ENCODE measurements at regions not wholly inside any gene's neighbourhood (a gene's known extent, or its start where the extent isn't known, plus 50 kb on each side); places are given as distances from the start of the nearest gene placed in this dataset.
"Not testable (repeated sequence)": the region's sequence is repeated elsewhere in the genome, so short reads cannot be mapped to it uniquely, and the experiment has no call there.

DNA sequence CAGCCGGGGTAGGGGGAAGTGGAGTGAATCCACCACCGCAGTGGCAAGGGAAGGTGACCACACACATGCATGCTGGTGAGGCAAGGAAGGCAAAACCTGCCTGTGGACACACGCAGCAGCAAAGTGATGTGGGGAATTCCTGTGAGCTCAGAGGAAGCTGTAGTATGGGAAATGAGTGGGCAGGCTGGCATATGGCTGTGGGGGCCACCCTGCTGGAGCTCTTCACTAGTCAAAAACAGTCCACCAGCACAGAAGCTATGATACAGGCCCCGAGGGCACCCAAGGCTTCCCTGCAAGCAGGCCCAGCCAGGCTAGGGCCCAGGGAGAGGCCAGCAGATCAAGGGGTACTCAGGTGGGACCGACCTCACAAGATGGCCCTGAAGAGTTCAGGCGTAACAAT lies 239.1 kb downstream of the CHM start:
- DNase-seq, result no peak

DNA sequence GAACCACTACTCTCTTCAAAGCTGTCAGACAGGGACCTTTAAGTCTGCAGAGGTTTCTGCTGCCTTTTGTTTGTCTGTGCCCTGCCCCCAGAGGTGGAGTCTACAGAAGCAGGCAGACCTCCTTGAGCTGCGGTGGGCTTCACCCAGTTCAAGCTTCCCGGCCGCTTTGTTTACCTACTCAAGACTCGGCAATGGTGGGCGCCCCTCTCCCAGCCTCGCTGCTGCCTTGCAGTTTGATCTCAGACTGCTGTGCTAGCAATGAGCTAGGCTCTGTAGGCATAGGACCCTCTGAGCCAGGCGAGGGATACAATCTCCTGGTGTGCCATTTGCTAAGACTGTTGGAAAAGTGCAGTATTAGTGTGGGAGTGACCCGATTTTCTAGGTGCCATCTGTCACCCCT lies 275.0 kb downstream of the CHM start:
- not testable (repeated sequence) for DNase-seq

DNA sequence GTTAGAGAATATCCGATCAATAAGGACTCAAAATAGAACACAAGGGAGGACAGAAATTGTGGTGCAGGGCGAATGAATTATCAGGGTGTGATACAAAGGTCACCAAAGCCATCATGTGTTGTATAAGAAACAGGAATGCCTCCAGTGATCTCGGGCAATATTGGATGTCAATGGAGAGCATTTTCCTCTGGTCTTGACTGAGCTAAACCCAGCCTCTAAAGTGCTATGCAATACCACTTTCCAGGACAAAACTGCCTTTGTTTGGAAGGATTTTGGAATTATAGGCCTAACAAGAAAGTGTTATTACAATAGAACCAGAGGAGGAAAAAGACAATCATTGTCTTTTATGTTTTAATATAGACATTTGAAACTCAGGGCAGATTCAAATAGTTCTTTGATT lies 281.7 kb downstream of the CHM start:
- no peak for DNase-seq

DNA sequence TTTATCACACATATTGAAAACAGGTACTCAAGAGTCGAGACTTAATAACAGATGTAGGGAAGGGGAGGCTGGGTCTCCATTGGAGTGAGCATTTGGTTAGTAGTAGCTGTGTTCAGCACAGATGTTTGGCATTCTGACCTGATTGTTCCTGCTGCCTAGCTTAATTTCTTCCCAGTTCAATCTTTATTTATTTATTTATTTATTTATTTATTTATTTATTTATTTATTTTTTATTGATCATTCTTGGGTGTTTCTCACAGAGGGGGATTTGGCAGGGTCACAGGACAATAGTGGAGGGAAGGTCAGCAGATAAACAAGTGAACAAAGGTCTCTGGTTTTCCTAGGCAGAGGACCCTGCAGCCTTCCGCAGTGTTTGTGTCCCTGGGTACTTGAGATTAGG lies 324.3 kb downstream of the CHM start:
- not testable (repeated sequence) for DNase-seq

DNA sequence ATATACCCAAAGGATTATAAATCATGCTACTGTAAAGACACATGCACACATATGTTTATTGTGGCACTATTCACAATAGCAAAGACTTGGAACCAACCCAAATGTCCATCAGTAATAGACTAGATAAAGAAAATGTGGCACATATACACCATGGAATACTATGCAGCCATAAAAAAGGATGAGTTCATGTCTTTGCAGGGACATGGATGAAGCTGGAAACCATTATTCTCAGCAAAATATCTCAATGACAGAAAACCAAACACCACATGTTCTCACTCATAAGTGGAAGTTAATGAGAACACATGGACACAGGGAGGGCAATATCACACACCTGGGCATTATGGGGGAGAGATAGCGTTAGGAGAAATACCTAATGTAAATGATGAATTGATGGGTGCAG lies 323.8 kb upstream of the POF1B start:
- not testable (repeated sequence) for DNase-seq

DNA sequence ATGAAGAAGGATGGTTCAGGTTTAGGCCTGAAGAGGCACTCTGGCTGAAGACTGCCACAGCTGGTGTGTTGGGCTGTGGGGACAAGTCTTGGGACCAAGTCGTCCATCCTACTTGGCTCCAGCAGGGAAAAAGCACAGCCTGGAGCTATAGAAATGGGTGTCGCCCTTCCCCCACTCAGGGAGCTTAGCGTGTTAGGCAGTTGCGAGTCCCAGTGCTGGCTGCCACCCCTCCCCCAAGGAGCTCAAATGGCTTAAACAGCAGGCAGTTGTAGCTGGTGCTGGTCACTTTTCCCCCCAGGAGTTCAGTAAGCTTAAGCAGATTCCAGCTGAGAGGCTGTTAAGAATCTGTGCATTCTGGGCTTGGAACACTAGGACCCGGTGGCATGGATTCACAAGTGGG lies 319.5 kb upstream of the POF1B start:
- no peak for DNase-seq

DNA sequence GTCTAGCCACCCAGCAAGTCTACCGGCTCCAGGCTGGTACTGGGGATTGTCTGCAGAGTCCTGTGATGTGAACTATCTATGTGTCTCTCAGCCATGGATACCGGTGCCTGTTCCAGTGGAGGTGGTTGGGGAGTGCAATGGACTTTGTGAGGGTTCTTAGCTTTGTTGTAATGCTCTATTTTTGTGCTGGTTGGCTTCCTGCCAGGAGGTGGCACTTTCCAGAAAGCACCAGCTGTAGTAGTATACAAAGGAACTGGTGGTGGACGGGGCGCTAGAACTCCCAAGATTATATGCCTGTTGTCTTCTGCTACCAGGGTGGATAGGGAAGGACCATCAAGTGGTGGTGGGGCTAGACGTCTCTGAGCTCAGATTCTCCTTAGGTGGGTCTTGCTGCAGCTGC lies 306.4 kb upstream of the POF1B start:
- no peak for DNase-seq

DNA sequence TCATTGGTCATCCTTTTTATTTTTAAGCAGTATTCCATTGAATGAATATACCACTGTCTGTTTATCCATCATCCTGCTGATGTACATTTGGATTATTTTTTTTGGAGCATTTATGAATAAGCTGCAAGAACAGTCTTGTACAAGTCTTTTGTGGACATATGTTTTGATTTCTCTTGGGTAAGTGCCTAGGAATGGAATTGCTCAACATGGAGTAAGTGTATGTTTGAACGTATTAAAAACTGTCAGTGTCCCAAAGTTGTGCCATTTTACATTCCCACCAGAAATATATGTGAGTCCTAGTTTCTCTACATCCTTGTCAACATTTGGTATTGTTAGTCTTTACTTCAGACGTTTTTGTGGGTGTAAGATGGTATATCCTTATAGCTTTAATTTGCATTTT lies 287.0 kb upstream of the POF1B start:
- no peak for DNase-seq

DNA sequence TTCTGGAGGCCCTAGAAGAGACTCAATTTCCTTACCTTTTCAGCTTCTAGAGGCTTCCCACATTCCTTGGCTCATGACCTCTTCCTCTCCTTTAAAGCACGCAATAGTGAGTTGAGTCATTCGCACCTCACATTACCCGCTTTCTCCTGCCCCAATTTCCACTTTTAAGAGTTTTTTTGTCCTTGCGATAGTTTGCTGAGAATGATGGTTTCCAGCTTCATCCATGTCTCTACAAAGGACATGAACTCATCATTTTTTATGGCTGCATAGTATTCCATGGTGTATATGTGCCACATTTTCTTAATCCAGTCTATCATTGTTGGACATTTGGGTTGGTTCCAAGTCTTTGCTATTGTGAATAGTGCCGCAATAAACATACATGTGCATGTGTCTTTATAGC lies 284.5 kb upstream of the POF1B start:
- DNase-seq, result not testable (repeated sequence)

DNA sequence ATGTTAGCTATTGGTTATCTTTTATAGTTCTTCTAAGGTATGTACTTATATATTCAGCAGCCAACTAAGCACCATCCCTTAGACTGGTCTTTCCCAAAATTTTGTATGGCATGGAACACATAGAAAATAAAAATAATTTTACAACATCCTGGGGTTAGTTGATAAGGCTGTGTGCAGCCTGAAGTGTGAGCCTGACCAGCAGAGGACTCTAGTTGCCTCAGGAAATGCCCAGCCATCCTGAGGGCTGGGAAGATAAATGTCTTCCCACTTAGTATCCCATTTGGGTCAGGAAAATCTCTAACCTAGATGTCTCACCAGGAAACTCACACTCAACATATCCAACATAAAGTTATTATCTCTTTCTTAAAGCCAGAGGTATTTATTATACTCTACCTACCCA lies 251.4 kb upstream of the POF1B start:
- DNase-seq, result no peak

DNA sequence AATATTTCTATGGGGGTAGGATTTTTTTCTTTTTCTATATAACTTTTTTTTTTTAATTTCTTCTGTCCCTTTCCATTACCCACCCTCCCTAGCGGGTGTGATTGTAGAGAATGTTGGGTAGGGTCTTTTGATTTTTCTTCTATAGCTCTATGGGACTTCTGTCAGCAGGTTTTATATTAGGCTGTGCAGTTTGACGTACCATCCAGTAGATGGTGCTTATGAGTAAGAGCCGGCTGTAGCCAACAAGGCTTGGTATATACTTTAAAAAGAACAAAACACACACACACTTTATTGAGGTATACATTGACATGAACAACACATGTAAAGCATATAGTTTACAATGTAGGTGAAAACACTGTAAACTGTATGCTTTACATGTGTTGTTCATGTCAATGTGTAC lies 247.9 kb upstream of the POF1B start:
- DNase-seq, result no peak

DNA sequence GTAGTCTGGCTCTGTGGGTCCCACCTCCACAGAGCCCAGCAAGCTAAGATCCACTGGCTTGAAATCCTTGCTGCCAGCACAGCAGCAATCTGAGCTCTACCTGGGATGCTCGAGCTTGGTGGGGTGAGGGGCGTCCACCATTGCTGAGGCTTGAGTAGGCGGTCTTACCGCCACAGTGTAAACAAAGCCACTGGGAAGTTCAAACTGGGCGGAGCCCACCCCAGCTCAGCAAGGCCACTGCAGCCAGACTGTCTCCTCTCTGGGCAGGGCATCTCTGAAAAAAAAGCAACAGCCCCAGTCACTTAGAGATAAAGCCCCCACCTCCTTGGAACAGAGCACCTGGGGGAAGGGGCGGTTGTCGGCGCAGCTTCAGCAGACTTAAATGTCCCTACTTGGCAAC lies 243.2 kb upstream of the POF1B start:
- no peak for DNase-seq

DNA sequence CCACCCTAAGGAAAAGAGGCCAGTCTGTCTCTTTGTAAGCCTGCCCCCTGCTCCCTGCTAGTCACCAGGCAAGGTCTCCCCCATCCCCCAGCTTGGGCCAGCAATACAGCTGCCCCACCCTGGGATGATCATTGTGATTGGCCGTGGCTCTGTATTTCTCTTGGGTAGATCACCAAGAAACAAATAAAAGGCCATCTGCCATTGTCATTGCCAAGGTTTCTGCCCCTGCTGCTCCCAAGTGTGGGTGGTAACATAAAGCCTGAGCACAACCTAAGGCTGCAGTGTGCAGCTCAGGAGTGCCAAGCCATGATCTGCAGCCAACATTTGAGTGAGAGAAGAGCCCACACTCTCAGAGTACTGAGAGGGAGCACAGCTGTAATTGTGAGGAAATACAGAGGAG lies 241.0 kb upstream of the POF1B start:
- no peak for DNase-seq

DNA sequence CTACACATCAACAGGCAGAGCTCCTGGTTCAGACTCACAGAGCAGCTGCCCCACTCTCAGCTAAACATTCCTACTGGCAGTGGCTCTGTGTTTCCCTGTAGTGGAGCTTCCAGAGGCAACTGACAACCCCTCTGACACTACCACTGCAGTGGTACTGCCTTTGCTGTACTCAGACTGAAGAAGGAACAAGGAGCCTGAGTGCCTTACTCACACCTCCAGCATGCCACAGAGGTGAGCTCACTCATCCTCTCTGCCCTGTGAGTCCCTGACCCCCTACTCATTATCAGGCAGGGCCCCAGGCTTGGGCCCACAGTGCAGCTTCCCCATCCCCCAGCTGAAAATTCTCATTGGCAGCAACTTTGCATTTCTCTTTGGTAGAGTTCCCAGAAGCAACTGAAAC lies 240.5 kb upstream of the POF1B start:
- no peak for DNase-seq

DNA sequence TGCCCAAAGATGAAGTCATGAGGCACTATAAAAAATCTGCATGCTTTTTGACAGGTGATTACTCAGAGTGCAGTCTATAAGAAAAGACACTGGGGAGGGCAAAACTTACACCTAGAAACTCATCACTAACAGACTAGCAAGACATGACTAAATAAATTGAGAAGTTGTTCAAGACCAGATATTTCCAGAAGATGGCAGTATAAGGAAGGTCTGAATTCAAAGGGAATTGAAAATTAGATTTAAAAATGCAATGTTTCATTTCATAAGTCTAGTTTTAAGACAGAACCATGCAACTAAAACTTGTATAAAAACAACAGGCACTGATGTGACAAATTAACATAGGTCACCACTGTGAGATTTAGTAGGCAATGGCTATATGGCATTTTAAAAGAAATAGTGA lies 232.5 kb upstream of the POF1B start:
- DNase-seq, result peak; percentile 13

DNA sequence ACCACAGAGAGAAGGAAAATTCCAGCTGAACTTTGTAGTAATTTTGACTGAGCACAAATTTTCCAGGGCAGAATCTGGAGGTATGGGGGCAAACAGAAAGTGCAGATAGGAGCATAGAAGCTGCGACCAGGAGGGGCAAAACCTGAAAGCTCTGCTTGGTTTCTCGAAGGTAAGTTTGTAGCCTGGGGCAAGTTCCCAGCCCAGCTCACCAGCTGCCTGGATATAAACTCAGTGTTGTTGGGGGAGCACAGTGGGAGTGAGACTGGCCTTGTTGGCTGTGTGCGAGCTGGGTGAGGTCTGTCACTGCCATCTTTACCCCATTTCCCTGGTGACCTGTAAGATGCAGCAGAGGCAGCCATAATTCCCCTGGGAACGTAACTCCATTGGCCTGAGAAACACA lies 213.5 kb upstream of the POF1B start:
- no peak for DNase-seq

DNA sequence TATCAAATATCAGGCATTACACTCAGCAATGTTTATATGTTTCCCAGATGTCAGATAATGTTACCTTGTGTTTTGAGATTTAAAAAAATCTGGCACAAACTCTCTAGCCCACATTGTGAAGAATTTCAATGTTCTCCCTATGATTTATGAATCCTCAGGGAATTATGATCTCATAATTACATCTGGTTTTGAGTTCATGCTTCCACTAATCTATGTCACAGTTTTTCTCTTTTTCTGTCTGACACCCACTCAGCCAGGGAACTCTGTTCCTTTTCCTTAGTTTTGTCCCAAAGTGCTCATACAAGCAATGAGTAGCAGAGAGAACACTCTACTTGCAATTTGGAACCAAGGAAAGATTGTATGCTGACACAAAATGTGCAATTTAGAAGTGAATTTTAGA lies 212.1 kb upstream of the POF1B start:
- peak; percentile 11 for DNase-seq

DNA sequence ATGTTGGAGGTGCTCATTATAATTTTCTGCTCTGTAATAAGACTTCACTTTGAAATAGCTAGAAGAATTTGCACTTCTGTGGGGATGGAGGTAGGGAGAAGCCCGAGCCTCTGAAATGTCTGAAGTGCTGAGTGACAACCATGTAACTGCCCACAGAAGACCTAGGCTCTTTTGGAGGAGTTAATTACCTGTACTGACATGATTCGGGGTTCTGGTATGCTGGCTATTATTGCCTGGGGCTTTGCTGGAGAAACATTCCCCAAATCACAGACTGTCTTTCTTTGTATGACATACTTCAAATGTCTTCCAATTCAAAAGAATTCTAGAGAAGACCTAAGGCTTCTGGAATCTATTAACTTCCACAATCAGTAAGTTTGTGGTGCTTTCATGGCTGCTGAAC lies 211.2 kb upstream of the POF1B start:
- DNase-seq, result no peak

DNA sequence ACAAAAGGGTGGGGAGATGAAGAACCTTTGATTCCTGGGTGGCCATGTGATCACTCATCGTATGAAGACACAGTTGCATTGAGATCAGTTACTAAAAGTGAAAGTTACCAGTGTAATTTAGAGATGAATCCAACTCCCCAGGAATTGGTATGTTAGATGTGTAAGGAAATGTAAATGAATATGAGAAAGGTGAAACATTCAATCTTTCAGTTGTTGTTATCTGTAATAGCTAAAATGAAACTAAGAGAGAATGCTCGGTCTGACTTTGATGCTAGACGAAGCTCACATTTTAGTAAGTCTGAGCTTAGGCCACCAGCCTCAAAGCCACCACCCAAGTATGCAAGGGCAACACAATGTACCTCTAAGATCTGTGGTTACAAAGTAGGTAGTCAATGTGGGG lies 194.3 kb upstream of the POF1B start:
- DNase-seq, result no peak

DNA sequence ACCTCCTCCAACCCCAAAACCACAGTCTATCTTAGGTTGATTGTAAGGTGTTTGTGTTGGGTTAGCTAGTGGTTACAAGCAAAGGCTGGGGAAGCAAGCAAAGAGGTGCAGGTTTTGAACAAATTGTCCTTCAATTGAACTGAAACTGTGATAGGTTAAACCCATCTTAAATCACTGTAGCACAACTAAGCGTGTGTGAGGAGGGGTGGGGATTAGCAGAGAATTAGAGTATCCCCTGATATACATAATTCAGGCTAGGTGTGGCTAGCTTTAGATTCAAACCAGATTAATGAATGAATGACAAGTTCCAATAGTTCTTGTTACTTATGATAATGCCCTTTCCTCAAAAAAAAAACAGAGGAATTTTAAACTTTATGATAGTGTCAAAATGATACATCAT lies 191.0 kb upstream of the POF1B start:
- DNase-seq, result no peak

DNA sequence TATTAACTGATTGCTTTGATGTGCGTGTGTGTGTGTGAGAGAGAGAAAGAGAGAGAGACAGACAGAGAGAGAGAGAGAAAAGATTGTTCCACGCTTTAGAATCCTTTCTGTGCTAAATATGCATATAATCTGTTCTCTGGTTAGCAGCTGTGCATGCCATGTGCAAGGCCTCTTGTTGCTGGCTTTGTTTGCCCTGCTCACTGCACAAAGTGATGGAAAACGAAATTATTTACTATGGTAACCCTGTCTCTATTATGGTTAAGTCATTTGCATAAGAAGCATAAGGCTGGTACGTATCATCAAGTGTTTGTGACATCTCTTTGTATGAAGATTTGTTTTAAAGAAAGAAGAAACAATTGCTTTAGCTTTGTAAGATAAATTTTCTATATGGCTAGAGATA lies 190.2 kb upstream of the POF1B start:
- DNase-seq, result peak; percentile 74

DNA sequence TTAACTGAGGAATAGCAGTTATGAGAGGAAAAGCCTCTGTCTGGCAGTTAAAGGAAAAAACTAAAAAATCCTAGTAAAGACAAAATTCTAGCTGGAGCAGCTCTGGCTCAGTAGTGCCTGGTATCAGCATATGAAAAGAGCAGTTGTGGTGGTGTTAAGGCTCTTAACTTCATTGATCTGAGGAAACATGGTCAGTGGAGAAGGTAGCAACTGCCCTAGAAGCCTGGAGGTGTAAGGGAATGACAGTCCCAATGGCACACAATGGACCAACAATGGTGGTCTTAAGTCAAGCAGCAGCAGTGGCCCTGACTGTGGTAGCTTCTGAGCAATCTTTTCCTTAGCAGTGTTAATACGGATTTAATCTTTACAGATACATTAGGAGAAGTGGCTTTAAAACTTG lies 189.6 kb upstream of the POF1B start:
- no peak for DNase-seq

DNA sequence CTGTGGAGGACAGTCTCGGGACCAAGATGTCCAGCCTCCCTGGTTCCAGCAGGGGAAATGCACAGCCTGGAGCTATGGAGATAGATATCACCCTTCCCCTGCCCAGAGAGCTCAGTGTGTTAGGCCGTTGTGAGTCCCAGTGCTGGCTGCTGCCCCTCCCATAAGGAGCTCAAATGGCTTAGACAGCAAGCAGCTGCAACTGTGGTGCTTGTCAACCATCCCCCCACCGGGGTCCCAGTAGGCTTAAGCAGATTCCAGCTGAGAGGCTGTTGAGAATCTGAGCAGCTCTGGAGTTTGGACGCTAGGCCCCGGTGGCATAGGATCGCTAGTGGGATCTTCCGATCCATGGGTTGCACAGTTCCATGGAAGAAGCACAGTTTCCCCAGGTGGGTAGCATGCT lies 181.8 kb upstream of the POF1B start:
- DNase-seq, result peak; percentile 82

DNA sequence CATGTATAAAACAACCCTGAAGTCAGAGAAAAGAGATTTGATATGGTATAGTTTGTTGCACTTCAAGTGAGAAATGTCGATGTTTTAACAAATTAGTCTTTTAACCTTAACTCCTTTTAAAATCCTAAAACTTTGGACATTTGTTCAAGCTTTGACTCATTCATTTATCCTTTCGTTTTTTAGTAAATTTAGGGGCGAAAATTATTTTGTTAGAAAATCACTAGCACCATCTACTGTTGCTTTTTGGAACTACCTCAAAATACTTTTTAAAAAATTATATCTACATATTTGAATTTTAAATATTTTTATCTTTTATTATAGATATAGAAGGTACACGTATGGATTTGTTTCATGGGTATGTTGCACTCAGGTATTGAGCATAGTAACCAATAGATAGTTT lies 165.1 kb upstream of the POF1B start:
- DNase-seq, result peak; percentile 3

DNA sequence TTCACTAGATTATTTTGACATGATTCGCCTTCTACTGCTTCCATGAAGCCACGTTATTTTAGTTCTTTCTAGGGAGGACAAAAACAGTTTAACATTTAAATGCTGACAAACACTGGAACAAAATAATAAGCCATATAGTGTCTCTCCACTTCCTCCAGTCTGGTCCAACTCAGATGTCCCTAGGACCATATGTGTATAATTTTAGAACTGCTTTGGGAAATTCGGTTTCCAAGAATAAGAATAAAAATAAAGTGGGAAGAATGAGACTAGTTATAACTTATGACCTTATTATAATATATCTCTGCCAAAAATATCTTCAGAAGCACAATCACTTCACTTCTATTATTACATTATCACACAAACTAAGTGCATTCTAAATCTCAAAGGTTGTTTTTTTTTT lies 164.4 kb upstream of the POF1B start:
- peak; percentile 2 for DNase-seq

DNA sequence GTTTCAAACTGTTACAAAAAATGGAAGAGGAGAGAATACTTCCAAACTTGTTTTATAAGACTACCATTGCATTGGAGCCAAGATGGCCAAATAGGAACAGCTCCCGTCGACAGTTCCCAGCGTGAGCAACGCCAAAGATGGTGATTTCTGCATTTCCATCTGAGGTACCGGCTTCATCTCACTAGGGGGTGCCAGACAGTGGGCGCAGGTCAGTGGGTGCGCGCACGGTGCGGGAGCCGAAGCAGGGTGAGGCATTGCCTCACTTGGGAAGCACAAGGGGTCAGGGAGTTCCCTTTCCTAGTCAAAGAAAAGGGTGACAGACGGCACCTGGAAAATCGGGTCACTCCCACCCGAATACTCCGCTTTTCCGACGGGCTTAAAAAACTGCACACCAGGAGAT lies 149.7 kb upstream of the POF1B start:
- DNase-seq, result not testable (repeated sequence)
